Liver (tissue), 8 donors: ENCODE measurements at regions not wholly inside any gene's neighbourhood (a gene's known extent, or its start where the extent isn't known, plus 50 kb on each side); places are given as distances from the start of the nearest gene placed in this dataset.

ENCODE experiments used
- DNase-seq: peaks from one replicate; pipeline ENCODE4 v3.0.0-alpha.2; 2017; ENCODE audit warnings: low spot score
- H3K27ac ChIP-seq, 2 donors: one replicate each; pipeline ENCODE4 v1.7.0; 2013; ENCODE audit warnings: inconsistent platforms in 2 of 2, low read length in 2 of 2, control low read depth in 1 of 2, low read depth in 1 of 2, mild to moderate bottlenecking in 1 of 2
- H3K27me3 ChIP-seq, 4 donors: one replicate each; pipeline versions ENCODE4 v1.6.1 to v1.7.0; 2013; ENCODE audit warnings: low read length in 3 of 4, inconsistent platforms in 1 of 4, mild to moderate bottlenecking in 1 of 4, moderate library complexity in 1 of 4; ENCODE audit not compliant: control insufficient read depth in 4 of 4, insufficient read depth in 4 of 4
- H3K36me3 ChIP-seq, 4 donors: one replicate each; pipeline versions ENCODE4 v1.6.1 to v1.7.0; 2013; ENCODE audit warnings: low read length in 3 of 4, mild to moderate bottlenecking in 3 of 4, low read depth in 1 of 4, moderate library complexity in 1 of 4; ENCODE audit not compliant: control insufficient read depth in 4 of 4, insufficient read depth in 3 of 4
- H3K4me1 ChIP-seq, 4 donors: one replicate each; pipeline versions ENCODE4 v1.6.1 to v1.7.0; 2013; ENCODE audit warnings: low read length in 3 of 4, mild to moderate bottlenecking in 3 of 4, moderate library complexity in 1 of 4; ENCODE audit not compliant: control insufficient read depth in 4 of 4, insufficient read depth in 4 of 4
- H3K4me3 ChIP-seq, 3 donors: one replicate each; pipeline versions ENCODE4 v1.6.1 to v1.7.0; 2013; ENCODE audit warnings: low read length in 3 of 3, control low read depth in 1 of 3, low read depth in 1 of 3, mild to moderate bottlenecking in 1 of 3
- H3K9ac ChIP-seq, 2 donors: one replicate each; pipeline ENCODE4 v1.7.0; 2013; ENCODE audit warnings: low read length in 2 of 2, mild to moderate bottlenecking in 2 of 2, moderate library complexity in 2 of 2, control low read depth in 1 of 2, low read depth in 1 of 2
- H3K9me3 ChIP-seq, 4 donors: one replicate each; pipeline versions ENCODE4 v1.6.1 to v1.7.0; 2013; ENCODE audit warnings: low read length in 3 of 4; ENCODE audit not compliant: control insufficient read depth in 4 of 4
- EGR1 ChIP-seq, 2 donors: IDR thresholded peaks; 2 replicates each; pipeline ENCODE4 v1.6.1; 2016 to 2018; ENCODE audit warnings: antibody characterized with exemption in 2 of 2, low read depth in 2 of 2
- FOXA1 ChIP-seq: IDR thresholded peaks from 2 replicates; pipeline ENCODE4 v1.6.1; 2016; ENCODE audit warnings: antibody characterized with exemption
- FOXA2 ChIP-seq: IDR thresholded peaks from 2 replicates; pipeline ENCODE4 v1.6.1; 2016; ENCODE audit warnings: antibody characterized with exemption
- GABPA ChIP-seq, 2 donors: IDR thresholded peaks in 1 of 2; conservative IDR thresholded peaks in 1 of 2; 2 replicates each; pipeline ENCODE4 v1.6.1; 2016; ENCODE audit warnings: antibody characterized with exemption in 2 of 2, mild to moderate bottlenecking in 1 of 2, moderate library complexity in 1 of 2
- HNF4A ChIP-seq, 2 donors: conservative IDR thresholded peaks; 2 replicates each; pipeline ENCODE4 v1.6.1; 2016; ENCODE audit warnings: antibody characterized with exemption in 2 of 2, mild to moderate bottlenecking in 2 of 2
- HNF4G ChIP-seq: IDR thresholded peaks from 2 replicates; pipeline ENCODE4 v1.6.1; 2016; ENCODE audit warnings: antibody characterized with exemption
- JUND ChIP-seq, 2 donors: IDR thresholded peaks; 2 replicates each; pipeline ENCODE4 v1.6.1; 2016; ENCODE audit warnings: antibody characterized with exemption in 2 of 2
- NR2F2 ChIP-seq: IDR thresholded peaks from 2 replicates; pipeline ENCODE4 v1.6.1; 2016; ENCODE audit warnings: antibody characterized with exemption
- RAD21 ChIP-seq, 2 donors: IDR thresholded peaks; 2 replicates each; pipeline ENCODE4 v1.6.1; 2016; ENCODE audit warnings: antibody characterized with exemption in 2 of 2, mild to moderate bottlenecking in 2 of 2
- RXRA ChIP-seq, 2 donors: IDR thresholded peaks; 2 replicates each; pipeline ENCODE4 v1.6.1; 2017 to 2018; ENCODE audit warnings: antibody characterized with exemption in 2 of 2, mild to moderate bottlenecking in 1 of 2
- SP1 ChIP-seq: IDR thresholded peaks from 2 replicates; pipeline ENCODE4 v1.6.1; 2018; ENCODE audit warnings: antibody characterized with exemption, mild to moderate bottlenecking
- TAF1 ChIP-seq: conservative IDR thresholded peaks from 2 replicates; pipeline ENCODE4 v1.6.1; 2016; ENCODE audit warnings: antibody characterized with exemption, mild to moderate bottlenecking
- YY1 ChIP-seq: IDR thresholded peaks from 2 replicates; pipeline ENCODE4 v1.6.1; 2016; ENCODE audit warnings: antibody characterized with exemption, mild to moderate bottlenecking
- WGBS: extraction: QIAGEN DNeasy Blood & Tissue Kit; methylation state at CpG from one replicate; pipeline ENCODE4 v1.1.7; 2013; 5-methylcytosine and 5-hydroxymethylcytosine counted together
- TF ChIP-seq, protein P1 (sequence below): fragments of 150-350 bp; IDR thresholded peaks from 2 replicates; pipeline ENCODE4 v1.5.1; 2017; ENCODE audit warnings: improper control_type of control experiment, low read depth, low read length; ENCODE audit not compliant: missing input control
- TF ChIP-seq, protein P2 (sequence below): IDR thresholded peaks from 2 replicates; pipeline ENCODE4 v1.6.1; 2016; ENCODE audit warnings: antibody characterized with exemption, mild to moderate bottlenecking
- TF ChIP-seq, protein P3 (sequence below): IDR thresholded peaks from 2 replicates; pipeline ENCODE4 v1.6.1; 2016; ENCODE audit warnings: antibody characterized with exemption
- TF ChIP-seq, protein P4 (sequence below): IDR thresholded peaks from 2 replicates; pipeline ENCODE4 v1.6.1; 2016; ENCODE audit warnings: antibody characterized with exemption
- TF ChIP-seq, protein P5 (sequence below): IDR thresholded peaks from 2 replicates; pipeline ENCODE4 v1.6.1; 2016; ENCODE audit warnings: antibody characterized with exemption
- donor health status: healthy.
- donor health status: healthy.
- donor health status: healthy.
- donor health status: healthy.
- donor health status: healthy.

DNA sequence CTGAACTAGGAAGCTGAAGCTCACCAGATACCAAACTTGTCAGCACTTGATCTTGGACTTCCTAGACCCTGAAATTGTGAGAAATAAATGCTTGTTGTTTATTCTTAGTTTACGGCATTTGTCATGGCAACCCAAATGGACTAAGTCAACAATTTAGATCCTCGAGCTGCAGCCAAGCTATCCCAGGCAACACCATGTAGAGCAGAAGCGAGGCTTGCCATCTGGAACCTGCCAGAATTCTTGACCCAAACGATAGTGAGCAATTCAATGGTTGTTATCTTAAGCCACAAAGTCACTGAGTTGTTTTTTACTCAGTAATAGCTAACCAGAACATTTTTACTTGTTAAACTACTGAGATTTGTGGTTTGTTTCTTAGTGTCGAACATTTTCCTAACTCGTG, 458.5 kb upstream of the FLRT2 start (continued):
- TF ChIP-seq, protein P1, sequence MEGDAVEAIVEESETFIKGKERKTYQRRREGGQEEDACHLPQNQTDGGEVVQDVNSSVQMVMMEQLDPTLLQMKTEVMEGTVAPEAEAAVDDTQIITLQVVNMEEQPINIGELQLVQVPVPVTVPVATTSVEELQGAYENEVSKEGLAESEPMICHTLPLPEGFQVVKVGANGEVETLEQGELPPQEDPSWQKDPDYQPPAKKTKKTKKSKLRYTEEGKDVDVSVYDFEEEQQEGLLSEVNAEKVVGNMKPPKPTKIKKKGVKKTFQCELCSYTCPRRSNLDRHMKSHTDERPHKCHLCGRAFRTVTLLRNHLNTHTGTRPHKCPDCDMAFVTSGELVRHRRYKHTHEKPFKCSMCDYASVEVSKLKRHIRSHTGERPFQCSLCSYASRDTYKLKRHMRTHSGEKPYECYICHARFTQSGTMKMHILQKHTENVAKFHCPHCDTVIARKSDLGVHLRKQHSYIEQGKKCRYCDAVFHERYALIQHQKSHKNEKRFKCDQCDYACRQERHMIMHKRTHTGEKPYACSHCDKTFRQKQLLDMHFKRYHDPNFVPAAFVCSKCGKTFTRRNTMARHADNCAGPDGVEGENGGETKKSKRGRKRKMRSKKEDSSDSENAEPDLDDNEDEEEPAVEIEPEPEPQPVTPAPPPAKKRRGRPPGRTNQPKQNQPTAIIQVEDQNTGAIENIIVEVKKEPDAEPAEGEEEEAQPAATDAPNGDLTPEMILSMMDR, result no peak
- TF ChIP-seq TAF1, result no peak

DNA sequence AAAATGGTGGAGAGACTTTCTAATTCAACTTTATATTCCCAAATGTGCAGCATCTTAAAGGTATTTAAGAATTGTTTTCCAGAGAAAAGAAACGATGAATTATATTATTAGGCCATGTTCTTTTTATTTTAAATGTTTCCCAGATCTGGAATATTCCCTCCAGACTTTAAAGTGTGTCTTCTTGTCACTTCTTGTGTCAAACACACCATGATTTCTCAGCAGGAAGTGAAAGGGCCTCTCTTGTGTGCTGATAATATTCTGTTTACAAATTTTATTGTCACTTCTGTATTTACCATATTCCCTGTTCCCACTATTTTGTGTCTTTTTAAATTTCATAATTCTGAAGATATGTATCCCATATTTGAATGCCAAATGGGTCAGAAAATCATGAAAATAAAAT, 455.0 kb upstream of the FLRT2 start:
- Histone ChIP-seq H3K27me3 (peaks cover 0 to 4% (median 0%) of the 10 kb centered on the region in 4 donors), H3K9ac (no peak overlapping the region), H3K27ac (no peak overlapping the region), H3K4me1 (no peaks in the 10 kb centered on the region), H3K9me3 (no peaks in the 10 kb centered on the region), H3K4me3 (no peak overlapping the region), H3K36me3 (no peaks in the 10 kb centered on the region)
- TF ChIP-seq HNF4A (conservative IDR thresholded peaks at IDR 0.05), result no peak
- no peak for TF ChIP-seq JUND (IDR thresholded peaks at IDR 0.05)
- 44% methylated on average over 1 of the region's 1 CpG for WGBS
- DNase-seq, result no peak

DNA sequence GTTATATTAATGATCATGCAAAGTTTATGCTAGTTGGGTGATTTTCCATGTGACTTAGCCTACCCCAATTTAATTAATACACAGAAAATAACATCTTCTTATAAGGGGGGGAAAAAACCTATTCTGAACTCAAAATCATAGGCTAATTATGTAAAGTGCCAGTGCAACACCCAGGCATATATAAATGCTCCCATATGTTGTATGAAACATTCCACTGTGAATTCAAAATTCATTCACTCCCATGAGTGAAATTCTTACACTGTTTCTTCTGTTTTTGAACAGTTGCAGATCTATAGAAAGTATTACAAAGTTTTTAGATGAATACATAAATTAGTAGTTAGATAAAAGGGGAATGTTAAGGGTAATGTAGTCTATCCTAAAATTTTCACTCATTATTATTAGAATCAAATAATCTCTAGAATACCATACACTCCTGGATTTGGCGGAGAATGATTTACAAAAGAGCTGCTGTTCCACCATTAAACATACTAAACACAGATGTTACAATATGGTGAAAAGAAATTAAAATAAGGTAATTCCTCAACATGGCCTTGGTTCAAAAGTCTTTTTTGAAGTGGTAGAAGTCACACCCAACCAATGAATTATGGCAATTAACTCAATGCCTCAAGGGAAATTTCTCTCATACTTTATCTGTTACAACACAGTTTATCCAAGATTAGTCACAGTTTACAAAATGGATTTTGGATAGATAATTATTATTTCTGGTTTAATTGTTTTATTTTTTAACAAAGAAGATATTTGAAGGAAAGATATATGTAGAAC, 454.1 kb upstream of the FLRT2 start:
- Histone ChIP-seq H3K4me3 (no peak overlapping the region), H3K4me1 (no peaks in the 10 kb centered on the region), H3K27ac (no peak overlapping the region), H3K36me3 (no peaks in the 10 kb centered on the region), H3K27me3 (peaks cover 0 to 4% (median 0%) of the 10 kb centered on the region in 4 donors), H3K9me3 (peaks cover 0 to 2% (median 0%) of the 10 kb centered on the region in 4 donors), H3K9ac (no peak overlapping the region)
- DNase-seq, result no peak
- WGBS, result 96% methylated on average over 1 of the region's 1 CpG
- TF ChIP-seq RAD21 (IDR thresholded peaks at IDR 0.05) (no peak), FOXA2 (no peak), RXRA (IDR thresholded peaks at IDR 0.05) (no peak), GABPA (IDR thresholded peaks at IDR 0.05 in 1 of 2, conservative IDR thresholded peaks at IDR 0.05 in 1 of 2) (no peak), NR2F2 (no peak), FOXA1 (no peak), SP1 (no peak), JUND (IDR thresholded peaks at IDR 0.05) (no peak), HNF4A (conservative IDR thresholded peaks at IDR 0.05) (no peak), EGR1 (IDR thresholded peaks at IDR 0.05; ENCODE audit: low read depth in 2 of 2) (no peak), TAF1 (no peak), YY1 (no peak), HNF4G (no peak)
- TF ChIP-seq, protein P2, sequence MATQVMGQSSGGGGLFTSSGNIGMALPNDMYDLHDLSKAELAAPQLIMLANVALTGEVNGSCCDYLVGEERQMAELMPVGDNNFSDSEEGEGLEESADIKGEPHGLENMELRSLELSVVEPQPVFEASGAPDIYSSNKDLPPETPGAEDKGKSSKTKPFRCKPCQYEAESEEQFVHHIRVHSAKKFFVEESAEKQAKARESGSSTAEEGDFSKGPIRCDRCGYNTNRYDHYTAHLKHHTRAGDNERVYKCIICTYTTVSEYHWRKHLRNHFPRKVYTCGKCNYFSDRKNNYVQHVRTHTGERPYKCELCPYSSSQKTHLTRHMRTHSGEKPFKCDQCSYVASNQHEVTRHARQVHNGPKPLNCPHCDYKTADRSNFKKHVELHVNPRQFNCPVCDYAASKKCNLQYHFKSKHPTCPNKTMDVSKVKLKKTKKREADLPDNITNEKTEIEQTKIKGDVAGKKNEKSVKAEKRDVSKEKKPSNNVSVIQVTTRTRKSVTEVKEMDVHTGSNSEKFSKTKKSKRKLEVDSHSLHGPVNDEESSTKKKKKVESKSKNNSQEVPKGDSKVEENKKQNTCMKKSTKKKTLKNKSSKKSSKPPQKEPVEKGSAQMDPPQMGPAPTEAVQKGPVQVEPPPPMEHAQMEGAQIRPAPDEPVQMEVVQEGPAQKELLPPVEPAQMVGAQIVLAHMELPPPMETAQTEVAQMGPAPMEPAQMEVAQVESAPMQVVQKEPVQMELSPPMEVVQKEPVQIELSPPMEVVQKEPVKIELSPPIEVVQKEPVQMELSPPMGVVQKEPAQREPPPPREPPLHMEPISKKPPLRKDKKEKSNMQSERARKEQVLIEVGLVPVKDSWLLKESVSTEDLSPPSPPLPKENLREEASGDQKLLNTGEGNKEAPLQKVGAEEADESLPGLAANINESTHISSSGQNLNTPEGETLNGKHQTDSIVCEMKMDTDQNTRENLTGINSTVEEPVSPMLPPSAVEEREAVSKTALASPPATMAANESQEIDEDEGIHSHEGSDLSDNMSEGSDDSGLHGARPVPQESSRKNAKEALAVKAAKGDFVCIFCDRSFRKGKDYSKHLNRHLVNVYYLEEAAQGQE, result no peak
- TF ChIP-seq, protein P3, sequence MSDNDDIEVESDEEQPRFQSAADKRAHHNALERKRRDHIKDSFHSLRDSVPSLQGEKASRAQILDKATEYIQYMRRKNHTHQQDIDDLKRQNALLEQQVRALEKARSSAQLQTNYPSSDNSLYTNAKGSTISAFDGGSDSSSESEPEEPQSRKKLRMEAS, result no peak
- TF ChIP-seq, protein P4, sequence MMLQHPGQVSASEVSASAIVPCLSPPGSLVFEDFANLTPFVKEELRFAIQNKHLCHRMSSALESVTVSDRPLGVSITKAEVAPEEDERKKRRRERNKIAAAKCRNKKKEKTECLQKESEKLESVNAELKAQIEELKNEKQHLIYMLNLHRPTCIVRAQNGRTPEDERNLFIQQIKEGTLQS, result no peak
- TF ChIP-seq, protein P5, sequence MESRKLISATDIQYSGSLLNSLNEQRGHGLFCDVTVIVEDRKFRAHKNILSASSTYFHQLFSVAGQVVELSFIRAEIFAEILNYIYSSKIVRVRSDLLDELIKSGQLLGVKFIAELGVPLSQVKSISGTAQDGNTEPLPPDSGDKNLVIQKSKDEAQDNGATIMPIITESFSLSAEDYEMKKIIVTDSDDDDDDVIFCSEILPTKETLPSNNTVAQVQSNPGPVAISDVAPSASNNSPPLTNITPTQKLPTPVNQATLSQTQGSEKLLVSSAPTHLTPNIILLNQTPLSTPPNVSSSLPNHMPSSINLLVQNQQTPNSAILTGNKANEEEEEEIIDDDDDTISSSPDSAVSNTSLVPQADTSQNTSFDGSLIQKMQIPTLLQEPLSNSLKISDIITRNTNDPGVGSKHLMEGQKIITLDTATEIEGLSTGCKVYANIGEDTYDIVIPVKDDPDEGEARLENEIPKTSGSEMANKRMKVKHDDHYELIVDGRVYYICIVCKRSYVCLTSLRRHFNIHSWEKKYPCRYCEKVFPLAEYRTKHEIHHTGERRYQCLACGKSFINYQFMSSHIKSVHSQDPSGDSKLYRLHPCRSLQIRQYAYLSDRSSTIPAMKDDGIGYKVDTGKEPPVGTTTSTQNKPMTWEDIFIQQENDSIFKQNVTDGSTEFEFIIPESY, result no peak
- TF ChIP-seq, protein P1, result no peak
